ELR (cell line): ENCODE measurements at regions not wholly inside any gene's neighbourhood (a gene's known extent, or its start where the extent isn't known, plus 50 kb on each side); places are given as distances from the start of the nearest gene placed in this dataset.

Source experiments
- DNase-seq: peaks from one replicate; pipeline ENCODE4 v3.0.0-alpha.2; 2015; ENCODE audit warnings: low read depth

GRCh38 chr2:239765076-239765845 lies 259.9 kb downstream of the NDUFA10 start:
- DNase-seq: no peak

DNA sequence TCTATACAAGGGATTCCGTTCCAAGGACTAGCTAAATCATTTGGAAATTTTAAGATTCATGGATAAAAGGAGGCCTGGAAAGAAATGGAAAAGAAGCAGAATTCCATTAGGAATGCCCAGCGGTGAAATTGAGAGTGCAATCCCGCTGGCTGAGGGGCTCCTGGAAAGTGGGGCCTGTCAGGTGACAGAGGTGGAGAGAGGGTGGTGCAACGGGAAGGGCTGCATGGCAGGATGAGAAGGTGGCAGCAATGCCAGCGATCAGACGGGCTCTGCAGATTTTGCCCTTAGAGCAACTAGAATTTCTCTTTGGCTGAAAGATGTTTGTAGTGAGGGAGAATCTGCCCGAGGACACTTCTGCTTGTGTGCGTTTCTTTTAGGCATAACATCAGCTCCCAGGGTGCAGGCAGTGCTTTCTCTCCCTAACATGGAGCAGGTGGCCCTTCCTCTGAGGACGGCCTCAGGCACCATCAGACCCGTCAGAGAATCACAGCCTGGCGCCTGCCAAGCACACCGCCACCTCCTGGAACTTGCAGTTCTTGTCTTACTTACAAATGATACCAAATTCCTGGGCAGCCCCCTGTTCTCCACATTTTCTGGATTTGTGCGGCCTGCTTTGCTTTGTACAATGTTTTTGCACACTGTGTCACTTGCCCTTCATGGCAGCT lies 261.6 kb downstream of the NDUFA10 start:
- peak; percentile 13 for DNase-seq

DNA sequence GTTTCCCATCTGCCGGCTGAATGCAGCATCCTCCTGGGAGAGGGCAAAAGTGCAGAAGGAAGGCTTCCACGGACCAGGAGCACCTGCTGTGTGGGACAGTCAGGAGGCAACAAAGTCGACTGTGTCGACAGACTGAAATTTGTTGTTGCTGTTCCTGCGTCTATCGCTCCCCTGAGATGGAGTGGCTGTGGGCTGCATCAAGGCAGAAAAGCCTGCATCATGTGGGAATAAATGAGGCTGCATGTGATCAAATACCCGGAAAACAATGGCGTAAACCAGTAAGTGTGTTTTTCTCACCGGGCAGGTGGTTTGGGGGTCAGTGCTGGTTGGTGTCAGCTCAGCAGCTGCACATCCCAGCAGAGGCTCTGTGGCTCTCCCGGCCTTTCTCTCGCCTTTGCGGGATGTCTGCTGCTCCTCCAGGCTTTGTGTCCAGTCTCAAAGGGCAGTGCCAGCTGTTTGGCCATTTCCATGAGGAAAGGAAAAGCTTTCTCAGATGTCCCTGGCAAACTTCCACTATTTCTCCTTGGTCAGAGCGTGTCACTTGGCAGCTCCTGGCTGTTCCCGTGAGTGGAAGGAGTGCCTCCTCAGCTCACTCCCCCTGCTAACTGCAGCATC lies 262.4 kb downstream of the NDUFA10 start:
- no peak for DNase-seq

DNA sequence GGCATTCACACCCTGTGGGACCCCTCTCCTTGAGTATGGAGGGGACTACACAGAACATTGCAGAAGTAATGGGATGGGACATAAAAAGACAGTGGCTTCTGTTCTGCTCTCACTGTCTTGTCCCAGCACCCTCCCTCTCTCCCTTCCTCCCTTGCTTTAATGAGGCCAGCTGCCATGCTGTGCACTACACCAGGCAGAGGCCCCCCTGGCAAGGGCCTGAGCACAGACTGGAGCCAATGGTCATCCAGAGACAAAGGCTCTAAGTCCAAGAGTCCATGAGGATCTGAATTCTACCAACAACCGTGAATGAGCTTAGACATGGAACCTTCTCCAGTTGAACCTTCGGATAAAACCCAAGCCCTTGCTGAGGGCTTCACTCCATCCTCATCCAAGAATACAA lies 263.0 kb downstream of the NDUFA10 start:
- no peak for DNase-seq

GRCh38 chr2:239760596-239760995 lies 264.5 kb downstream of the NDUFA10 start:
- no peak for DNase-seq

DNA sequence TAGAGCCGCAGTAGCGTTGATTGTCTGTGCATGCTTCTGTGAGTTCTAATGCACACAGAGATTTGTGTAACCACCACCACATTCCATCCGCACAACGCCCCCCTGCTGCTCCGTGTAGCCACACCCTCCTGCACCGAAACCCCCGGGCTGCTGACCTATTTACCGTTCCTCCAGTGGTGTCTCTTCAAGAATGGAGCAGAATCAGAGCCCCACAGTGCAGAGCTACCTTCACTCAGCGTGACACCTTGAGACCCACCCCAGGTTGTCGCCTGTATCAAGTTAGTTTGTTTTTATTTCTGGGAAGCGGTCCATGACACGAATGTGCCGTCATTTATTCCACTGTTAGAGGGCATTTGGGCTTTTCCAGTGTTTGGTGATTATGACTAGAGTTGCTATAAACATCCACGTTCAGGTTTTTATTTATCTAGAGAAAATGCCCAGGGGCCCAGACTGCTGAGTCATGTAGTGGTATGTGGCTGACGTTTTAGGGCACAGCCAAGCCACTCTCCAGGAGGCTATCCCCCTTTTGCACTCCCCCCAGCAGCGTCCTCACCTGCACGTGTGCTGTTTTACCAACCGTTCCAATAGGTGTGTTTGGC lies 266.8 kb downstream of the NDUFA10 start:
- DNase-seq: peak; percentile 28

GRCh38 chr2:239756790-239757760 lies 268.1 kb downstream of the NDUFA10 start:
- DNase-seq: no peak

- DNase-seq: no peak
Observed at GRCh38 chr2:239756031-239756789, 268.9 kb downstream of the NDUFA10 start.

- DNase-seq: no peak
Observed at GRCh38 chr2:239753401-239753837, 271.7 kb downstream of the NDUFA10 start.

DNA sequence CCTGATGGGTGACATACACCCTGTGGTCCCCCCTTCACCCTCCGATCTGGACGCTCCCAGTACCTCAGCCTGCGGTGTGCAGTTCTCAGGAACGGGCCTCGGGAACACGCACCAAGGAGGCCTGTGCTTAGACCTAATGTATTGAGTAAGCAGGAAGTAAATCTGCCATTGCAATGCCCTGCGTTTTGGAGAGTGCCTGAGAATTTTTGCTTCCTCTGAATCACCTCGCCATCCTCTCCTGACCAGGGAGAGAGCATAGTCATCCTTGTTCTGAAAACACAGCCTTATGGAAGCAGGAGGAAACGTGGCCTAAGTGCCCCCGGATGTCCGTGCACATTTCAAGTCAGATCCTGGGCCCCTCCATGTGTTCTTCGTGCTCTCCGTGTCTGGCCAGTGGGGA lies 272.2 kb downstream of the NDUFA10 start:
- no peak for DNase-seq

DNA sequence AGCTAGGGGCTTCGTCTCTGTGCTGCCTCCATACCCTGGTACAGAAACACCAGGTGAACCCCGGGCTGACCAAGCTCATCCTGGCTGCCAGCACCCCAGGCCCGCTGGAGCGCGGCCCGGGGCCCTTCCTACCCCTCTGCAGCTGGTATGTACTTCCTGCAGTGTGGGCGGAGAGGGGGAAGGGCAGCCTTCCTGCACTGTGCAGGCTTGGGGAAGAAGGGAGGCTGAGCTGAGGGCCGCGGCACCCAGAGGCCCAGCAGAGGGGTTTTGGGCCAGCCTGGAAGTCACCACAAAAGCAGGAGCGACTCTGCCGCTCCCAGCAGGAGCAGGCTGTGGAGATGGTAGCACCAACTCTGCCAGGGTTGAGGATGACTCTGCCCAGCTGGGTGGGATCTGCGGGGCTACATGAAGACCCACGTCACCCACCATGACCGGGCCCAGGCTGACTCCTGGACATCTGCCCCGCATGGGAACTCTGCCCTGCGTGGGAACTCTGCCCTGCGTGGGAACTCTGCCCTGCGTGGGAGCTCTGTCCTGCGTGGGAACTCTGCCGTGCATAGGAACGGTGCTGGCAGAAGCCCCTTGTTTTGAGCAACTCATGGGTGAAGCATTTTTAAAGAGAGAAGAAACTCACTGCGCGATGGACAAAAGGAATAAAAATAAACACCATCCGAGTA lies 273.3 kb downstream of the NDUFA10 start:
- no peak for DNase-seq

DNA sequence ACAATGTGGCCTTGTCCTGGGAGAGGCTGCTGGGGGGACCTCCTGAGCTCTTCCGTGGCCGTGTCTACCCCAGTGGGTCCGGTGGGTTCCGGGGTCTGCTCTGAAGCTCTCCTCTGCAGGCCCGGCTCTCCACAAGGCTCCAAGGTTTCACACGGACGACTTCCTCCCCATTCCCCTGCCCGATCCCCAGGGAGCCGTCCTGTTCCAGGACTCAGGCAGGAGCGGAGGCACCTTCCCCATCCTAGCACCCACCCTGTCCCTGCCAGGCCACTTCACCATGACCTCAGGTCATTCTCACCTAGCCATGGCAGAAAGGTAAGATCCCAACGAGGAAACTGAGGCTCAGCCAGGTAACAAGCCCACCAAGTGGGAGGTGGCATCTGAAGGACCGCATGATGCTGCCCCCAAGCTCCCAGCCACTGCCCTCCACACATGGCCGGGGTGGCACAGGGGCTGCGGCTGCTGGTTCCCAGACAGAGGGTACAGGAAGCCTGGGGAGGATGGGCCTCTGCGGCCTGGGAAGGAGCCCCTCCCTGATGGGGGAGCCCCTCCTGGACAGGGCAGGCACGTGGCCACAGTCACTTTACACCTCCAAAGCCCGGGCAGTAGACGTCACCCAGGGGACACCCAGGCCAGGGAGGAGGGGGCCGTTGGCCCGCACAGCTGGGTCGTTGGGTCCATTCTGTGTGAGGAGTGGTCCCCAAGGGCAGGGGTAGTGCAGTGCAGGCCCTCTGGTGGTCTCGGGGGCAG lies 274.0 kb downstream of the NDUFA10 start:
- no peak for DNase-seq

DNA sequence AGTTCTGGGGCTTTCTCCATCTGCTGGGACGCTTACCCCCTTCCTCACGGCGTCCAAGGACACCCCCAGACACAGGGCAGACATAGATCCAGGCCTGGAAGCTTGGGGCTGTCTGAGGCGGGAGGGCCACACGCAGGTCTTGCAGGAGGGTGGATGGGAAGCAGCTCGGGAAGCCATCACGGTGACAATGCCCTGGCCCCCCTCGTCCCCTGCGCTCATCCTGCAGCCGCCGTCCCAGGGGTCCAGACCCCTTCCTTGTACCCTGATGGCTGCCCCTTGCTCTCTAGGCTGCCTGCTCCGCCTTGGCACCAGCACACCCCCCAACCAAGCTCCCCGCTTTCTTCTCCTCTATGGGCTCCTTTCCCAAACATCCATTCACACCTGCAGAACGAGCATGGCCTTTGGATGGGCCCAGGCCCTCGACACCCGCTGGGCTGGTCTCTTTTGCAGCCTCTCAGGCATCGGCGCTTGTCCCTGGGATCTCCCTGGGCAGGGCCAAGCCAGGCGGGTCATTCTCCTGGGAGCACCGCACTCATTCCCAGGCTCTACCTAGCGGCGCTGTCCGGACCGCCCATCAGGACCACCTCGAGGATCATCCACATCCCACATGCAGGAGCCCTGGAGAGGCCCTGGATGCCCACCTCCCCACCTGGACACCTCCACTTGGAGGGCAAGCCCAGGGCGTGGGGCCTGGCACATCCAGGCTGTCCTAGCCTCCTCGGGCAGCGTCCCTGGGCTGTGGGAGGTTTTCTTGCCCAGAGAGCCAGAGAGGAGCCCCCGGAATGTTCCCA lies 274.9 kb downstream of the NDUFA10 start:
- DNase-seq: no peak

GRCh38 chr2:239749272-239749873 lies 275.8 kb downstream of the NDUFA10 start:
- no peak for DNase-seq

DNA sequence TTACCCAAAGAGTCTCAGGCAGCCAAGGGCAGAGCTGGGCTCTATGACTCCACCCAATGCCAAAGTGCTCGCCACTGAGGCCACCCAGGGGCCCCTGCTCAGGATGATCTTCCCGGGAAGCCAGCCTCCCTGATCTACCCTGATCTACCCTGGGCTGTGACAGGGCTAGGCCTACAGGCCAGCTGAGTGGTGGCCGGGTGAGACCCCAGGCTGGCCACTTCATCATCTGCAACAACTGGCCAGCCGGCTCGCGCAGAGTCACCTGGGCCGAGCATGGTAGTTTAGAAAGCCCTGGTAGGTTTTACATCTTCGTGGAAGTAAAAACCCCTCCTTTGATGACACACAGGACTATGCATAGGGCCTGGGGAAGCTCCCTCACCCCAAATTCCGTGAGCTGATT lies 276.3 kb downstream of the NDUFA10 start:
- DNase-seq: no peak

GRCh38 chr2:239747771-239748170 lies 277.4 kb downstream of the NDUFA10 start:
- DNase-seq: no peak

- DNase-seq: no peak
Observed at GRCh38 chr2:239747274-239747673, 277.9 kb downstream of the NDUFA10 start.

GRCh38 chr2:239746559-239747246 lies 278.4 kb downstream of the NDUFA10 start:
- no peak for DNase-seq
